Panc1 (cell line): ENCODE measurements at regions not wholly inside any gene's neighbourhood (a gene's known extent, or its start where the extent isn't known, plus 50 kb on each side); places are given as distances from the start of the nearest gene placed in this dataset.

ENCODE experiments used
- POLR2AphosphoS5 ChIP-seq: IDR thresholded peaks from 2 replicates; pipeline ENCODE4 v1.6.1; 2012; ENCODE audit warnings: mild to moderate bottlenecking, low read depth, low read length, moderate library complexity
- SIN3A ChIP-seq: IDR thresholded peaks from 2 replicates; pipeline ENCODE4 v1.6.1; 2012; ENCODE audit warnings: low read depth, mild to moderate bottlenecking, low read length, moderate library complexity, borderline replicate concordance; ENCODE audit not compliant: insufficient read depth
- TCF7L2 ChIP-seq: IDR thresholded peaks from 2 replicates; pipeline ENCODE4 v1.6.1; 2011; ENCODE audit warnings: mild to moderate bottlenecking, low read depth, low read length, inconsistent platforms
- TF ChIP-seq, protein P1 (sequence below): fragments of 450-650 bp; IDR thresholded peaks from 2 replicates; pipeline ENCODE4 v1.5.1; 2017; ENCODE audit warnings: mild to moderate bottlenecking
- TF ChIP-seq, protein P2 (sequence below), 2 experiments: IDR thresholded peaks; 2 replicates each; pipeline ENCODE4 v1.6.1; 2011 to 2012; ENCODE audit warnings: low read depth in 2 of 2, control low read depth in 1 of 2, low read length in 1 of 2, mild to moderate bottlenecking in 1 of 2, moderate library complexity in 1 of 2; ENCODE audit not compliant: insufficient read depth in 1 of 2

DNA sequence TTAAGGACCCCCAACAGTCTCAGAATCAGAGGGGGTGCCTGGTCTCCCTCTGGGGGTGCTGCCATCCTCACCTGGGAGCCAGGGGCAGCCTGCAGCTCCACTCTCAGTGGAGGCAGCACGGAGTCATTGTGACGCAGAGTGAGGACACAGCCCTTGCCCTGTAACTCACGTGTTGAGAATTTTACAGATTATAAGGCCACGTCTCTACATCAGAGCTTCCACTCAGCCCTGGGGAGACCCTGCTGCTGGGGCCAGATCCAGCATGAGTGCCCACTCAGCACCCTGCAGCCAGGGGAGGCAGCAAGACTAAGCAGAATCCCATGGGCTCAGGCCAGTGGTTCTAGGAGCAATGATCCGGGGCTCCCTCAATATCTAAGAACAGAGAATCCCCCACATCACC is 137.4 kb upstream of the AFDN start:
- TF ChIP-seq, protein P1, sequence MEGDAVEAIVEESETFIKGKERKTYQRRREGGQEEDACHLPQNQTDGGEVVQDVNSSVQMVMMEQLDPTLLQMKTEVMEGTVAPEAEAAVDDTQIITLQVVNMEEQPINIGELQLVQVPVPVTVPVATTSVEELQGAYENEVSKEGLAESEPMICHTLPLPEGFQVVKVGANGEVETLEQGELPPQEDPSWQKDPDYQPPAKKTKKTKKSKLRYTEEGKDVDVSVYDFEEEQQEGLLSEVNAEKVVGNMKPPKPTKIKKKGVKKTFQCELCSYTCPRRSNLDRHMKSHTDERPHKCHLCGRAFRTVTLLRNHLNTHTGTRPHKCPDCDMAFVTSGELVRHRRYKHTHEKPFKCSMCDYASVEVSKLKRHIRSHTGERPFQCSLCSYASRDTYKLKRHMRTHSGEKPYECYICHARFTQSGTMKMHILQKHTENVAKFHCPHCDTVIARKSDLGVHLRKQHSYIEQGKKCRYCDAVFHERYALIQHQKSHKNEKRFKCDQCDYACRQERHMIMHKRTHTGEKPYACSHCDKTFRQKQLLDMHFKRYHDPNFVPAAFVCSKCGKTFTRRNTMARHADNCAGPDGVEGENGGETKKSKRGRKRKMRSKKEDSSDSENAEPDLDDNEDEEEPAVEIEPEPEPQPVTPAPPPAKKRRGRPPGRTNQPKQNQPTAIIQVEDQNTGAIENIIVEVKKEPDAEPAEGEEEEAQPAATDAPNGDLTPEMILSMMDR: no peak
- TF ChIP-seq, protein P2, sequence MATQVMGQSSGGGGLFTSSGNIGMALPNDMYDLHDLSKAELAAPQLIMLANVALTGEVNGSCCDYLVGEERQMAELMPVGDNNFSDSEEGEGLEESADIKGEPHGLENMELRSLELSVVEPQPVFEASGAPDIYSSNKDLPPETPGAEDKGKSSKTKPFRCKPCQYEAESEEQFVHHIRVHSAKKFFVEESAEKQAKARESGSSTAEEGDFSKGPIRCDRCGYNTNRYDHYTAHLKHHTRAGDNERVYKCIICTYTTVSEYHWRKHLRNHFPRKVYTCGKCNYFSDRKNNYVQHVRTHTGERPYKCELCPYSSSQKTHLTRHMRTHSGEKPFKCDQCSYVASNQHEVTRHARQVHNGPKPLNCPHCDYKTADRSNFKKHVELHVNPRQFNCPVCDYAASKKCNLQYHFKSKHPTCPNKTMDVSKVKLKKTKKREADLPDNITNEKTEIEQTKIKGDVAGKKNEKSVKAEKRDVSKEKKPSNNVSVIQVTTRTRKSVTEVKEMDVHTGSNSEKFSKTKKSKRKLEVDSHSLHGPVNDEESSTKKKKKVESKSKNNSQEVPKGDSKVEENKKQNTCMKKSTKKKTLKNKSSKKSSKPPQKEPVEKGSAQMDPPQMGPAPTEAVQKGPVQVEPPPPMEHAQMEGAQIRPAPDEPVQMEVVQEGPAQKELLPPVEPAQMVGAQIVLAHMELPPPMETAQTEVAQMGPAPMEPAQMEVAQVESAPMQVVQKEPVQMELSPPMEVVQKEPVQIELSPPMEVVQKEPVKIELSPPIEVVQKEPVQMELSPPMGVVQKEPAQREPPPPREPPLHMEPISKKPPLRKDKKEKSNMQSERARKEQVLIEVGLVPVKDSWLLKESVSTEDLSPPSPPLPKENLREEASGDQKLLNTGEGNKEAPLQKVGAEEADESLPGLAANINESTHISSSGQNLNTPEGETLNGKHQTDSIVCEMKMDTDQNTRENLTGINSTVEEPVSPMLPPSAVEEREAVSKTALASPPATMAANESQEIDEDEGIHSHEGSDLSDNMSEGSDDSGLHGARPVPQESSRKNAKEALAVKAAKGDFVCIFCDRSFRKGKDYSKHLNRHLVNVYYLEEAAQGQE (IDR thresholded peaks at IDR 0.05; ENCODE audit: insufficient read depth in 1 of 2, low read depth in 2 of 2, low read length in 1 of 2): no peak
- TF ChIP-seq SIN3A (no peak), POLR2AphosphoS5 (no peak), TCF7L2 (no peak)
